Uterus (tissue), 3 donors: ENCODE measurements at regions not wholly inside any gene's neighbourhood (a gene's known extent, or its start where the extent isn't known, plus 50 kb on each side); places are given as distances from the start of the nearest gene placed in this dataset.

Experiments
- DNase-seq, 2 donors: peaks; one replicate each; pipeline ENCODE4 v3.0.0-alpha.2; 2019 to 2020
- H3K27ac ChIP-seq, 2 donors: fragments of 200-600 bp; sonication (generic); 1 replicate in 1 of 2; 2 replicates in 1 of 2; pipeline ENCODE4 v1.5.1; 2016 to 2018
- H3K27me3 ChIP-seq, 2 donors: fragments of 200-600 bp; sonication (generic); one replicate each; pipeline ENCODE4 v1.5.1; 2018 to 2019; ENCODE audit warnings: control low read depth in 1 of 2
- H3K36me3 ChIP-seq, 2 donors: fragments of 200-600 bp; sonication (generic); one replicate each; pipeline ENCODE4 v1.5.1; 2019; ENCODE audit warnings: control low read depth in 1 of 2
- H3K4me1 ChIP-seq, 2 donors: fragments of 200-600 bp; sonication (generic); one replicate each; pipeline ENCODE4 v1.5.1; 2018 to 2019; ENCODE audit warnings: control low read depth in 1 of 2
- H3K4me3 ChIP-seq, 2 donors: fragments of 200-600 bp; sonication (generic); 1 replicate in 1 of 2; 2 replicates in 1 of 2; pipeline ENCODE4 v1.5.1; 2018 to 2019; ENCODE audit warnings: mild to moderate bottlenecking in 1 of 2
- H3K9me3 ChIP-seq, 2 donors: fragments of 200-600 bp; sonication (generic); one replicate each; pipeline ENCODE4 v1.5.1; 2019; ENCODE audit warnings: control low read depth in 1 of 2
- POLR2A ChIP-seq, 2 donors: fragments of 450-650 bp; IDR thresholded peaks; one replicate each; pipeline ENCODE4 v1.6.1; 2016; ENCODE audit warnings: antibody characterized with exemption in 2 of 2, mild to moderate bottlenecking in 1 of 2, moderate library complexity in 1 of 2
- intact Hi-C: fragments of 100-400 bp; cut with DNase I; formaldehyde crosslinking; loops from one replicate; pipeline ENCODE4 v1.15.1; 2023; ENCODE audit warnings: low total_unique reads
- TF ChIP-seq, protein P1 (sequence below), 4 experiments: fragments of 200-600 bp in 2 of 4; fragments of 450-650 bp in 2 of 4; sonication (generic) in 2 of 4; IDR thresholded peaks; one replicate each; pipeline ENCODE4 v1.5.1; 2016 to 2019; ENCODE audit warnings: antibody characterized with exemption in 4 of 4, mild to moderate bottlenecking in 2 of 4, moderate library complexity in 1 of 4
- donor health status: DM: yes; HTN: yes; CAD: no.

DNA sequence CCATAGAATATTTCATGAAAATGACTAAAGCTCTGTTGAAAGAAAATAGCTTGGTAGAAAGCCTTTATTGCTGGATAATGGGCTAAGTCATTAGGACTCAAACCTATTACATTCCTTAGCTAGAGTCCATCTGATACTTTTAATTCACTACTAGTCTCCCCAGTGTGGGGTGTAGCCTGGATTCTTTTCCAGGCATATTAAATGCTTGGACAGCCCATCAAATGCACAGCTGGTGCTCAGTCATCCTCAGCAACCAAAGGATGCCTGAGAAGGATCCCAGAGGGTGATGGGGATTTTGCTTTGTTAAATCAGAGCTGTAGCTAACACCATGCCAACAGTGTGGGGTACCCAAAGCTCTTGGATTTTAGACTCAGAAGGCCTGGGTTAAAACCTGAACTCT lies 153.5 kb downstream of the DLEU7 start:
- no peak for DNase-seq
- Histone ChIP-seq H3K27me3 (no peaks in the 10 kb centered on the region), H3K27ac (no peak overlapping the region), H3K4me3 (no peak overlapping the region), H3K36me3 (no peaks in the 10 kb centered on the region), H3K4me1 (no peaks in the 10 kb centered on the region), H3K9me3 (no peaks in the 10 kb centered on the region)
- no peak for TF ChIP-seq POLR2A (IDR thresholded peaks at IDR 0.05)
- TF ChIP-seq, protein P1, sequence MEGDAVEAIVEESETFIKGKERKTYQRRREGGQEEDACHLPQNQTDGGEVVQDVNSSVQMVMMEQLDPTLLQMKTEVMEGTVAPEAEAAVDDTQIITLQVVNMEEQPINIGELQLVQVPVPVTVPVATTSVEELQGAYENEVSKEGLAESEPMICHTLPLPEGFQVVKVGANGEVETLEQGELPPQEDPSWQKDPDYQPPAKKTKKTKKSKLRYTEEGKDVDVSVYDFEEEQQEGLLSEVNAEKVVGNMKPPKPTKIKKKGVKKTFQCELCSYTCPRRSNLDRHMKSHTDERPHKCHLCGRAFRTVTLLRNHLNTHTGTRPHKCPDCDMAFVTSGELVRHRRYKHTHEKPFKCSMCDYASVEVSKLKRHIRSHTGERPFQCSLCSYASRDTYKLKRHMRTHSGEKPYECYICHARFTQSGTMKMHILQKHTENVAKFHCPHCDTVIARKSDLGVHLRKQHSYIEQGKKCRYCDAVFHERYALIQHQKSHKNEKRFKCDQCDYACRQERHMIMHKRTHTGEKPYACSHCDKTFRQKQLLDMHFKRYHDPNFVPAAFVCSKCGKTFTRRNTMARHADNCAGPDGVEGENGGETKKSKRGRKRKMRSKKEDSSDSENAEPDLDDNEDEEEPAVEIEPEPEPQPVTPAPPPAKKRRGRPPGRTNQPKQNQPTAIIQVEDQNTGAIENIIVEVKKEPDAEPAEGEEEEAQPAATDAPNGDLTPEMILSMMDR (IDR thresholded peaks at IDR 0.05) = no peak
- intact Hi-C loops = no loop called here

DNA sequence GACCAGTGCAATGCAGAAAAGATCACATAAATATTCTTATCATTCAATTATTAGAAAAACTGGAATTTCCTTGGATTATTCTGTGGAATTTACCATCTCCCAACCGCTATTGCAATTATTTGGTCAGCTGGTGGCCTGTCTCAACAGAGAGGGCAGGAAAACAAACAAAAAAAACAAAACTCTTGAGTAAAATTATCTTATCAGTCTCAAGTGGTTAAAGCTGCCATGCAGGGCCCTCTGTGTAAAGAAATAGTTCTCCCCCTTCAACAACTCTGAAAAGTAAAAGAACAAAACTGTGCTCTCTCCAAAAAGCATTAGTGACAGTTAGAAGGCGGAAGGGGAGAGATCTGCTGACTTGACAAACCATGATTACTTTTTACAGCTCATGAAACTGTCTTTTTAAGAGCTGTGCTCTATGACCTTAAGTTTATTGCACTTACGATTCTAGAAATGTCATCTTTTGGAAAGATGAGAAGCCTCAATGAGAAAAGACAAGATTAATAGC lies 152.3 kb downstream of the DLEU7 start:
- DNase-seq = no peak
- H3K27me3 ChIP-seq = no peaks in the 10 kb centered on the region
- no peaks in the 10 kb centered on the region for H3K36me3 ChIP-seq
- H3K4me1 ChIP-seq = no peaks in the 10 kb centered on the region
- no peak for TF ChIP-seq POLR2A (IDR thresholded peaks at IDR 0.05)
- TF ChIP-seq, protein P1 (IDR thresholded peaks at IDR 0.05) = no peak
- H3K4me3 ChIP-seq = no peak overlapping the region
- peak overlapping the region; percentile 7 to 42 for H3K27ac ChIP-seq
- no peaks in the 10 kb centered on the region for H3K9me3 ChIP-seq
- intact Hi-C loops = no loop called here

DNA sequence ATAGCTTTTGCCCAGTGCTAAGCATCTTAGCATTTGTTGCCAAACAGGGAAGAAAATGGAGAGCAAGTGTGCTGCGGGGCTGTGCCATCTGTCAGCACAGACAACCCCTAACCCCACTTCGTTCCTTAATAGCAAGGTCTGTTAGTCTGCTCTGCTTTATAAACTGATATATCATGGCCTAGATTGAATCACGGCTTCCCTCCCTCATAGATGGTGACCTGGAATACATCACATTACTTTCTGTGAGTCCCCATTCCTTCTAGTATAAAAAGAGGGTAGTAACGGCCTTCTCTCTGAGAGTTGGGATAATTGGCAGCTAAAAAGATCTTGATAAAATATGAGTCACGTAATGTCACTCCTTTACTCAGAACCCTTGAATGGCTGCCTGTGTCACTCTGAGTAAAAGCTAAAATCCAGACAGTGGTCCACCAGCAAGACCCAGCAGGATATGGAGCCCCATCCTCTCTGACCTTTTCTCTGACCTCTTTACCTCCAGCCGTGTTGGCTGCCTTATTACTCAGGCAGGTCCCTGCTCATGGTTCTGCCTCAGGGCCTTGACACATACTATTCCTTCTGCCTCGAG lies 151.7 kb downstream of the DLEU7 start:
- Histone ChIP-seq H3K27ac (peak overlapping the region; percentile 7 to 42), H3K4me1 (no peaks in the 10 kb centered on the region), H3K4me3 (no peak overlapping the region), H3K27me3 (no peaks in the 10 kb centered on the region), H3K9me3 (no peaks in the 10 kb centered on the region), H3K36me3 (no peaks in the 10 kb centered on the region)
- intact Hi-C loops = no loop called here
- TF ChIP-seq, protein P1 (IDR thresholded peaks at IDR 0.05) = no peak
- no peak for TF ChIP-seq POLR2A (IDR thresholded peaks at IDR 0.05)
- DNase-seq = no peak

DNA sequence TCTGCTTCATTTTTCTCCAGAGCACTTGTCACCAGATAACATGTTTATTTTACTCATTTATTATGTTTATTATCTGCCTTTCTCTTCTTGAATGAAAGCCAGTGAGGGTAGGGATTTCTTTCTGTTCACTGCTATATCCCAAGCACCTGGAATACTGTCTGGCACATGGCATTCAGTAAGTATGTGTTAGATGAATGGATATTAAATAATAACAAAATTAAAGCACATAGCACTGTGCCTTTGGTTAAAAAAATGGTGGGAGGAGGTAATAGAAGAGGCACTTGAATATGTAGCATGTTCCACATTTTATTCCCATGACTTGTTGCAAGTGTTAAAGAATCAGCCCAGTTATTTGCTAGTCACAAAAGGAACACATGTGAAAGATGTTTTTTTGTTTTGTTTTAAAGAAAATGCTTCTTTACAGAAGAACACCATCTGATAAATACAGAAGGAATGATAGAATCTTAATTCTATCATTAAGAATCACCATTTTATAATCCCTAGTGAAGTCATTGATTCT lies 151.0 kb downstream of the DLEU7 start:
- intact Hi-C loops = no loop called here
- Histone ChIP-seq H3K4me1 (no peaks in the 10 kb centered on the region), H3K9me3 (no peaks in the 10 kb centered on the region), H3K27me3 (no peaks in the 10 kb centered on the region), H3K4me3 (no peak overlapping the region), H3K36me3 (no peaks in the 10 kb centered on the region), H3K27ac (peak overlapping the region; percentile 7 to 42)
- TF ChIP-seq POLR2A (IDR thresholded peaks at IDR 0.05) = no peak
- TF ChIP-seq, protein P1 (IDR thresholded peaks at IDR 0.05) = no peak
- no peak for DNase-seq

DNA sequence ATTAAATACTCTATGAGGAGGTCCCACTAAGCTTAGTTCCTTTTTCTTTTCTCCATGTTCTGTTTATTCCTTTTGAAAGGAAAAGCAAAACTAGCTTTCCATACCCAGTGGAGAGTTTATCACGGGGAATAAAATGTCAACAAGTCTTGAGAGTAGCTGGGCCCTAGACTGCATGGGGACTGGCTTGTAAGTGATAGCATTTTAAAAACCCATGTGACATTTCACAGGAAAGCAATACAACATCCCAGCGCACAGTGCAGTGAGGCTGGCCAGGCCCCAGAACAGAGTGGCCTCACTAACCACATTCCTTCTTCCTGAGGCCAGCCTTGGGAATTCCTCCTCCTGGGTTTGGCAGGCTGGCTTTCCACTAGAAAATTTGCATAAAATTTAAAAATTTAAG lies 149.8 kb downstream of the DLEU7 start:
- DNase-seq = no peak
- intact Hi-C loops = no loop called here
- H3K36me3 ChIP-seq = no peaks in the 10 kb centered on the region
- H3K27ac ChIP-seq = peak overlapping the region in 1 of 2 donors; percentile 17
- no peaks in the 10 kb centered on the region for H3K4me1 ChIP-seq
- H3K27me3 ChIP-seq = no peaks in the 10 kb centered on the region
- no peaks in the 10 kb centered on the region for H3K9me3 ChIP-seq
- TF ChIP-seq, protein P1 (IDR thresholded peaks at IDR 0.05) = no peak
- no peak for TF ChIP-seq POLR2A (IDR thresholded peaks at IDR 0.05)
- no peak overlapping the region for H3K4me3 ChIP-seq
